ENCODE measurements at regions not wholly inside any gene's neighbourhood (a gene's known extent, or its start where the extent isn't known, plus 50 kb on each side); places are given as distances from the start of the nearest gene placed in this dataset.

DNA sequence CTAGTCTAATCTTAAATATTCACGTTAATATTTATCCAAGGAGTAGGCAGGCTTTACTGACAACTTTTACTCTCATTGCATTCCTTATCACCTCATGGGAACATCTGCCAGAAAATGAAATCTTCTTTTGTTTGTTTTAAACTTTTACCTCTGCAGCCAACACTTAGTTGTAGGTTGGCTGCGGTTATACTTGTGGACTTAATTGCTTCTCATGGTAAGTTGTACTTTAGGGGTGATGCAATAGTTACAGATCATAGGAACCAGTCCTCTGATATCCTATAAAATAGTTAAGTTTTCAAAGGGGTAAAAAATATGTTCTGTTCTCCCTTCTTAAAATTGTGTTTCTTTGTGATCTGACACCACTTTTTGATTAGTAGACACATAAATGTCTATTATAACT lies 321.9 kb downstream of the ZPLD1 start:
- no peak overlapping the region for H3K27ac ChIP-seq
- H3K9me3 ChIP-seq = no peaks in the 10 kb centered on the region
- H3K4me1 ChIP-seq = no peaks in the 10 kb centered on the region
- DNase-seq = no peak
- 85 to 89% methylated on average over 2 of the region's 2 CpGs for WGBS, 2 donors
- H3K4me3 ChIP-seq (replicated peaks in 1 of 3) = no peak overlapping the region
- H3K27me3 ChIP-seq = no peaks in the 10 kb centered on the region
- intact Hi-C loops (cut with DNase I) = no loop called here
- no peaks in the 10 kb centered on the region for H3K36me3 ChIP-seq
- TF ChIP-seq POLR2A (IDR thresholded peaks at IDR 0.05) = no peak
- TF ChIP-seq, protein P1, sequence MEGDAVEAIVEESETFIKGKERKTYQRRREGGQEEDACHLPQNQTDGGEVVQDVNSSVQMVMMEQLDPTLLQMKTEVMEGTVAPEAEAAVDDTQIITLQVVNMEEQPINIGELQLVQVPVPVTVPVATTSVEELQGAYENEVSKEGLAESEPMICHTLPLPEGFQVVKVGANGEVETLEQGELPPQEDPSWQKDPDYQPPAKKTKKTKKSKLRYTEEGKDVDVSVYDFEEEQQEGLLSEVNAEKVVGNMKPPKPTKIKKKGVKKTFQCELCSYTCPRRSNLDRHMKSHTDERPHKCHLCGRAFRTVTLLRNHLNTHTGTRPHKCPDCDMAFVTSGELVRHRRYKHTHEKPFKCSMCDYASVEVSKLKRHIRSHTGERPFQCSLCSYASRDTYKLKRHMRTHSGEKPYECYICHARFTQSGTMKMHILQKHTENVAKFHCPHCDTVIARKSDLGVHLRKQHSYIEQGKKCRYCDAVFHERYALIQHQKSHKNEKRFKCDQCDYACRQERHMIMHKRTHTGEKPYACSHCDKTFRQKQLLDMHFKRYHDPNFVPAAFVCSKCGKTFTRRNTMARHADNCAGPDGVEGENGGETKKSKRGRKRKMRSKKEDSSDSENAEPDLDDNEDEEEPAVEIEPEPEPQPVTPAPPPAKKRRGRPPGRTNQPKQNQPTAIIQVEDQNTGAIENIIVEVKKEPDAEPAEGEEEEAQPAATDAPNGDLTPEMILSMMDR (IDR thresholded peaks at IDR 0.05) = no peak

DNA sequence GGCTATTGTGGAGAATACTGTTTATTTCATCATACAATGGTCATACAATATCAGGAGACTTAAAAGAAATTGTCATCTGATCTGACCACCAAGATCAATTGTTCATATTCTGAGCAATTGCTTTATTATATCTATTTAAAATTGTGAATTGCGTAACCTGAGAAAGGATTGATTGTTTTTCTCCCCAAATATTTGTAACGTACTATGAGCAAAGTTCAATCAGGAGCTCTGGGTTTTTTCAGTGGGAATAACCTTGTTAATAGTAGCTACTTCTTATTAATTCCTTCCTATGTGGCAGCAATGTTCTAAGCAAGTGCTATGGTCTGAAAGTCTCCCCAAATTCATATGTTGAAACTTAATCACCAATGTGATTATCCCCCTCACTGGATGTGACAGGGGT lies 323.1 kb downstream of the ZPLD1 start:
- no peaks in the 10 kb centered on the region for H3K27me3 ChIP-seq
- no peaks in the 10 kb centered on the region for H3K9me3 ChIP-seq
- no peak for TF ChIP-seq POLR2A (IDR thresholded peaks at IDR 0.05)
- no peak for DNase-seq
- intact Hi-C loops (cut with DNase I) = no loop called here
- WGBS, 2 donors = 93 to 95% methylated on average over 2 of the region's 2 CpGs
- no peaks in the 10 kb centered on the region for H3K36me3 ChIP-seq
- no peak overlapping the region for H3K4me3 ChIP-seq (replicated peaks in 1 of 3)
- no peaks in the 10 kb centered on the region for H3K4me1 ChIP-seq
- no peak overlapping the region for H3K27ac ChIP-seq

DNA sequence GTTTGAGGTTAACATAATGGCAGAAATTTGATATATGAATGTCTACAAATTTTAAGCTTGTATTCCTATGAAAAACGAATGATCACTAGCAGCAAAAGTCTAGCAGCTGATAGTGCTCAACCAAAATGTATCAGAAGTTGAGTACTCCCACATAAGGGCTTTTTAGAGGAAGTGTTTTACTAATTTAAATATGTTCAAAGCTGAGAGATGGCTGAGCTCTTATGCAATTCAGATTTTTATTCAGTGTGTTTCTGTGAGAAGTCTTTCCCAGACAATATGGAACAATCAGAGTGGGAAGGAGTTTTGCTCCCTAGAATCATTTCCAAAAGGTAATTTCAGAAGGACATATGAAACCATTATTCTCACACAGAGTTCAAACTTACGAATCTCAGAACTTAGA lies 327.0 kb downstream of the ZPLD1 start:
- intact Hi-C loops (cut with DNase I) = no loop called here
- no peaks in the 10 kb centered on the region for H3K9me3 ChIP-seq
- TF ChIP-seq, protein P1 (IDR thresholded peaks at IDR 0.05) = no peak
- no peak for TF ChIP-seq POLR2A (IDR thresholded peaks at IDR 0.05)
- no peak for DNase-seq
- H3K27ac ChIP-seq = no peak overlapping the region
- no peaks in the 10 kb centered on the region for H3K36me3 ChIP-seq
- WGBS, 2 donors = 76 to 77% methylated on average over 2 of the region's 2 CpGs
- H3K27me3 ChIP-seq = no peaks in the 10 kb centered on the region
- H3K4me3 ChIP-seq (replicated peaks in 1 of 3) = no peak overlapping the region
- no peaks in the 10 kb centered on the region for H3K4me1 ChIP-seq

DNA sequence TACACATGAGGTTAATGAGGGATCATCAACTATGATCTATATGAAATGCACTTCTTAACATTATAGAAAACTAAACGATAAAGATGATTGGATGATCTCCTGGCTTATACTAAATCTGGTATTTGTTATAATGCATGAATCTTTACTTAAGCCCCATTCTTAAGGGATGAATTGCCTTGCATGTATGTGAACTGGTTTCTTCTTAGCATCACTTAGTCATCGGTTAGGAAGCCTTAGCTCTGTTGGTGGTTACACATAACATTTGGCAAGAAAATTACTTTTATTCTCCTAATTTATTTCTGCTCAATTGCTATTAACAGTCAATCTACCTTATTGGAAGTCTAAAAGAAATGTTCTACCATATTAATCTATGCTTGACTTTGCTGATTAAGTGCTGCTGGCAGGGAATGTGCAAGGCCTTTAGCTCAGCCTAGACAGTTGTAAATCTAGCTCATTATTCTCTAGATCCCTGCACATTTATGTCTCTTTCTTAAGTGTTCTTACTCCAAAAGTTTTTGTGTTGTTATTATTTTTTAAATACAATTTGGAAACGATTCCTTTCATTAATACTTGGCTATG lies 356.0 kb downstream of the ZPLD1 start:
- H3K27ac ChIP-seq = no peak overlapping the region
- no peaks in the 10 kb centered on the region for H3K4me1 ChIP-seq
- H3K9me3 ChIP-seq = no peaks in the 10 kb centered on the region
- H3K27me3 ChIP-seq = no peaks in the 10 kb centered on the region
- H3K4me3 ChIP-seq (replicated peaks in 1 of 3) = no peak overlapping the region
- no peaks in the 10 kb centered on the region for H3K36me3 ChIP-seq
- no peak for DNase-seq
- TF ChIP-seq, protein P1 (IDR thresholded peaks at IDR 0.05) = no peak
- TF ChIP-seq POLR2A (IDR thresholded peaks at IDR 0.05) = no peak
- intact Hi-C loops (cut with DNase I) = no loop called here
- 86 to 87% methylated on average over 3 of the region's 3 CpGs for WGBS, 2 donors

DNA sequence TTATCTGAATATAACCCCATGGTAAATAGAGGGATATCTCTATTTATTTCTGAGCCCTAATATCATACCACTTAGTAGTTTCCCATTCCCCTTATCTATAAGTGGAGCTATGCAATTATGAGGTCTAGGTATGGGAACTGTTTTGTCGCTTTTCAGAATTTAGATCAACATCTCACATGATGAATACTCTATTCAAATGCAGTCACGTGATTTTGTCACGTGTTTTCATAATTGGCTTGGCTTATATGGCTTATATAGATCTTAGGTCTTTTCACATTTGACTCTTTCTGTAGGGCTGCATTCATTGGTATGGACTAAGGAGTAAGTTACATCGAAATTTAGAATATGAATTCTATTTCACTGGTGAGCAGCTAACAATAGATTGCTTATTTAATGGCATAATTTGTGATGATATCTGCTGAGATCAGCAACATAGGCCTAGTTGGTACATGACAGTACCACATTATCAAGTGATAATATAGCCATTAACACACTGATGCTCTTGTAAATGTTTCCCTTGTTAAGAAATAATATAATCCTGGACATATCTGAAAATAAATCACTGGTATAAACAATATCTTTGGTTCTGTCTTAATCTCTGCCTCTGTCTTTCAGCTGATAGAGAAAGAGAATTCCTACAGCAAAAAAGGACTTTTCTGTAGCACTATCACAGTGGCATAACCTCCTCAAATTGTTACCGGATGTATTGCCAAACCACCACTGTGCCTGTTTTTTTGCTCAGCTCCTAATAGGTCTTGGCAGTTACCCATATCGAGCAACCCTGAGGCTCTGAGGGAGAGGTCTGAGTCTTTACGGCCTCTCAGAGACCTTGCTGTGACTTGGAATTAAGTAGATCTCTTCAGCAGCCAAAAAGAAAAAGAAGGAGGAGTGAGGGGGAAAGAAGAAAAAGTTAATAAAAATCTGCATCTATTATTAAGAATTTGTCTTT lies 357.1 kb downstream of the ZPLD1 start:
- TF ChIP-seq, protein P1 (IDR thresholded peaks at IDR 0.05) = no peak
- no peak for TF ChIP-seq POLR2A (IDR thresholded peaks at IDR 0.05)
- WGBS, 2 donors = 66 to 73% methylated on average over 7 of the region's 7 CpGs
- H3K27ac ChIP-seq = no peak overlapping the region
- no peaks in the 10 kb centered on the region for H3K27me3 ChIP-seq
- no peaks in the 10 kb centered on the region for H3K36me3 ChIP-seq
- H3K9me3 ChIP-seq = no peaks in the 10 kb centered on the region
- intact Hi-C loops (cut with DNase I) = no loop called here
- H3K4me1 ChIP-seq = no peaks in the 10 kb centered on the region
- no peak overlapping the region for H3K4me3 ChIP-seq (replicated peaks in 1 of 3)
- DNase-seq = no peak
